HCT116 (cell line): ENCODE measurements at regions not wholly inside any gene's neighbourhood (a gene's known extent, or its start where the extent isn't known, plus 50 kb on each side); places are given as distances from the start of the nearest gene placed in this dataset.

Source experiments
- ATAC-seq: fragments of 200-7000 bp; cut with Tn5 transposase; 2 replicates; pipeline ENCODE4 v1.9.1; 2020; ENCODE audit warnings: mild to moderate bottlenecking, moderate library complexity
- BruUV-seq: library from RNA; stranded (reverse); fragments of 400-500 nt; replicated peaks from 2 replicates; lab custom pipeline; 2021; lab: Mats Ljungman, UMichigan
- CTCF ChIA-PET: fragments of 300-600 bp; sonication (Branson Sonifier 250); formaldehyde crosslinking; loops from one replicate; lab custom pipeline; 2021; ENCODE audit warnings: antibody characterized with exemption; lab: Charles Lee
- POLR2A ChIA-PET: fragments of 300-600, 350-600 bp; sonication (Branson Sonifier 250); formaldehyde crosslinking; loops from one replicate; lab custom pipeline; 2021; ENCODE audit warnings: antibody characterized with exemption; lab: Charles Lee
- RAD21 ChIA-PET, 2 experiments: fragments of 300-600 bp; sonication (Branson Sonifier 250); formaldehyde crosslinking; loops; one replicate each; lab custom pipeline; 2023; ENCODE audit warnings: low total read pairs in 2 of 2; ENCODE audit not compliant: uncharacterized antibody in 2 of 2, unreplicated experiment in 2 of 2, low non-redundant PET in 1 of 2; lab: Charles Lee
- DNase-seq: peaks from one replicate; pipeline ENCODE4 v3.0.0-alpha.2; 2010; ENCODE audit warnings: low read depth, low spot score
- H2AFZ ChIP-seq: fragments of 200-600 bp; shearing (Covaris generic), sonication (generic); 2 replicates; pipeline ENCODE4 v1.6.1; 2017; ENCODE audit warnings: low read depth, mixed run types, mixed read lengths, antibody characterized with exemption, low read length; ENCODE audit not compliant: poor library complexity, severe bottlenecking
- H3K27ac ChIP-seq: 2 replicates; pipeline ENCODE4 v1.5.1; 2012; ENCODE audit warnings: low read depth, low read length
- H3K27me3 ChIP-seq: fragments of 200-600 bp; sonication (generic); 2 replicates; pipeline ENCODE4 v1.6.1; 2016; ENCODE audit warnings: mixed run types, low read length, mixed read lengths; ENCODE audit not compliant: insufficient read depth
- H3K36me3 ChIP-seq, 2 experiments: fragments of 200-500 bp in 1 of 2; fragments of 200-600 bp in 1 of 2; sonication (Bioruptor generic) in 1 of 2; sonication (generic) in 1 of 2; 2 replicates each; pipeline versions ENCODE4 v1.5.1 to v1.6.1; 2014 to 2016; ENCODE audit warnings: low read length in 2 of 2, inconsistent platforms in 1 of 2, mixed read lengths in 1 of 2, mixed run types in 1 of 2; ENCODE audit not compliant: insufficient read depth in 2 of 2, control insufficient read depth in 1 of 2
- H3K4me1 ChIP-seq, 2 experiments: fragments of 200-600 bp in 1 of 2; sonication (generic) in 1 of 2; 2 replicates each; pipeline versions ENCODE4 v1.5.1 to v1.6.1; 2012 to 2017; ENCODE audit warnings: low read length in 2 of 2, inconsistent platforms in 1 of 2, mild to moderate bottlenecking in 1 of 2, mixed read lengths in 1 of 2, mixed run types in 1 of 2, moderate library complexity in 1 of 2; ENCODE audit not compliant: insufficient read depth in 2 of 2, control insufficient read depth in 1 of 2
- H3K4me2 ChIP-seq: fragments of 200-600 bp; sonication (generic); 2 replicates; pipeline ENCODE4 v1.6.1; 2017; ENCODE audit warnings: mixed run types, low read length, mixed read lengths
- H3K4me3 ChIP-seq, 2 experiments: fragments of 200-600 bp in 1 of 2; sonication (generic) in 1 of 2; replicated peaks in 1 of 2; 2 replicates each; pipeline ENCODE4 v1.5.1; 2011 to 2016; ENCODE audit warnings: low read length in 2 of 2, control low read depth in 1 of 2, low read depth in 1 of 2, mild to moderate bottlenecking in 1 of 2, mixed read lengths in 1 of 2, mixed run types in 1 of 2
- H3K79me2 ChIP-seq: fragments of 200-600 bp; sonication (generic); 2 replicates; pipeline ENCODE4 v1.6.1; 2017; ENCODE audit warnings: mild to moderate bottlenecking, mixed run types, low read length, moderate library complexity, mixed read lengths; ENCODE audit not compliant: insufficient read depth
- H3K9ac ChIP-seq: fragments of 200-600 bp; sonication (generic); 2 replicates; pipeline ENCODE4 v1.6.1; 2016; ENCODE audit warnings: low read length, mixed read lengths
- H3K9me2 ChIP-seq: fragments of 200-600 bp; sonication (generic), shearing (Covaris generic); 2 replicates; pipeline ENCODE4 v1.6.1; 2017; ENCODE audit warnings: mixed run types, mild to moderate bottlenecking, moderate library complexity; ENCODE audit not compliant: insufficient read depth
- H3K9me3 ChIP-seq, 2 experiments: fragments of 200-500 bp in 1 of 2; fragments of 200-600 bp in 1 of 2; sonication (Bioruptor generic) in 1 of 2; sonication (generic) in 1 of 2; 2 replicates each; pipeline ENCODE4 v1.6.1; 2014 to 2017; ENCODE audit warnings: low read length in 2 of 2, mixed read lengths in 2 of 2, inconsistent platforms in 1 of 2, low read depth in 1 of 2, mild to moderate bottlenecking in 1 of 2, mixed run types in 1 of 2, moderate library complexity in 1 of 2; ENCODE audit not compliant: control insufficient read depth in 1 of 2, insufficient read depth in 1 of 2
- H4K20me1 ChIP-seq: fragments of 200-600 bp; sonication (generic), shearing (Covaris generic); 2 replicates; pipeline ENCODE4 v1.6.1; 2017; ENCODE audit warnings: mixed run types, mild to moderate bottlenecking, moderate library complexity; ENCODE audit not compliant: insufficient read depth
- CBX3 ChIP-seq: IDR thresholded peaks from 2 replicates; pipeline ENCODE4 v1.6.1; 2012; ENCODE audit warnings: low read depth
- CEBPB ChIP-seq: IDR thresholded peaks from 2 replicates; pipeline ENCODE4 v1.6.1; 2012; ENCODE audit warnings: low read depth
- CTCF ChIP-seq, 3 experiments: fragments of 200-600 bp in 1 of 3; sonication (generic) in 1 of 3; IDR thresholded peaks in 2 of 3; conservative IDR thresholded peaks in 1 of 3; 2 replicates each; pipeline ENCODE4 v1.5.1; 2012 to 2017; ENCODE audit warnings: low read depth in 2 of 3, low read length in 2 of 3, antibody characterized with exemption in 1 of 3, borderline replicate concordance in 1 of 3, control low read depth in 1 of 3, mild to moderate bottlenecking in 1 of 3, mixed read lengths in 1 of 3, mixed run types in 1 of 3, moderate library complexity in 1 of 3; ENCODE audit not compliant: insufficient read depth in 1 of 3
- EGR1 ChIP-seq: IDR thresholded peaks from 2 replicates; pipeline ENCODE4 v1.6.1; 2012; ENCODE audit warnings: low read depth
- EZH2 ChIP-seq: fragments of 200-600 bp; sonication (generic); IDR thresholded peaks from 2 replicates; pipeline ENCODE4 v1.6.1; 2017; ENCODE audit warnings: antibody characterized with exemption, mixed run types
- POLR2AphosphoS5 ChIP-seq: IDR thresholded peaks from 2 replicates; pipeline ENCODE4 v1.6.1; 2011; ENCODE audit warnings: mild to moderate bottlenecking, low read depth, low read length, moderate library complexity
- ZFX ChIP-seq: fragments of 450-650 bp; IDR thresholded peaks from 2 replicates; pipeline ENCODE4 v1.6.1; 2017
- intact Hi-C: fragments of 100-400 bp; cut with micrococcal nuclease; formaldehyde crosslinking; loops from 2 replicates; pipeline ENCODE4 v1.10.0; 2022
- TF ChIP-seq, protein P1 (sequence below): IDR thresholded peaks from 2 replicates; pipeline ENCODE4 v1.6.1; 2012; ENCODE audit warnings: low read depth
- TF ChIP-seq, protein P2 (sequence below): IDR thresholded peaks from 2 replicates; pipeline ENCODE4 v1.6.1; 2011; ENCODE audit warnings: mild to moderate bottlenecking, low read length, moderate library complexity; ENCODE audit not compliant: insufficient replicate concordance; ENCODE audit errors: extremely low read depth

DNA sequence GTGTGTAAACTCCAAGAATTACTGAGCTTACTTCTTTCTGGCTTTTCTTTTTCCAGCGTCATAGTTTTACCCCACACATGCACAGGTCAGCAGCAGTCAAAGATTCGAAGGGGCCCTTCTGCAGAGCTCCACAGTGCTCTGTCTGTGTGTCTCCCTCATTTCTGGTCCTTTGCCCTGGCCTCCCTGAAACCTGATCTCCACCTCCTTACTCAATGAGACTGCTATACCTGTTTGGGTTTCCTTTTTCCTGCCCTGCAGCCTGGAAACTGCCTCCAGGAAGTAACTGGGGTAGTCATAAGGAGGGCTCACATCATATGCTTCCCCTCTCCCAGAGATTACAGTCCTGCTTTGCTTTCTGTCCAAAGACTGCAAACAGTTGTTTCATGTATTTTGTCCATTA is 82.8 kb upstream of the TNIK start:
- DNase-seq (no peak), ATAC-seq (no peak)
- no peak overlapping the region for H3K4me3 ChIP-seq
- no TSS peak for BruUV-seq
- no peaks in the 10 kb centered on the region for H3K9me3 ChIP-seq
- ChIA-PET POLR2A (no interaction called here), CTCF (no interaction called here), RAD21 (no interaction called here)
- TF ChIP-seq EZH2 (no peak), ZFX (no peak), CEBPB (no peak), EGR1 (no peak), CBX3 (no peak), POLR2AphosphoS5 (no peak), CTCF (IDR thresholded peaks at IDR 0.05 in 2 of 3, conservative IDR thresholded peaks at IDR 0.05 in 1 of 3; ENCODE audit: borderline replicate concordance in 1 of 3, insufficient read depth in 1 of 3, low read depth in 2 of 3, low read length in 2 of 3) (no peak)
- TF ChIP-seq, protein P1, sequence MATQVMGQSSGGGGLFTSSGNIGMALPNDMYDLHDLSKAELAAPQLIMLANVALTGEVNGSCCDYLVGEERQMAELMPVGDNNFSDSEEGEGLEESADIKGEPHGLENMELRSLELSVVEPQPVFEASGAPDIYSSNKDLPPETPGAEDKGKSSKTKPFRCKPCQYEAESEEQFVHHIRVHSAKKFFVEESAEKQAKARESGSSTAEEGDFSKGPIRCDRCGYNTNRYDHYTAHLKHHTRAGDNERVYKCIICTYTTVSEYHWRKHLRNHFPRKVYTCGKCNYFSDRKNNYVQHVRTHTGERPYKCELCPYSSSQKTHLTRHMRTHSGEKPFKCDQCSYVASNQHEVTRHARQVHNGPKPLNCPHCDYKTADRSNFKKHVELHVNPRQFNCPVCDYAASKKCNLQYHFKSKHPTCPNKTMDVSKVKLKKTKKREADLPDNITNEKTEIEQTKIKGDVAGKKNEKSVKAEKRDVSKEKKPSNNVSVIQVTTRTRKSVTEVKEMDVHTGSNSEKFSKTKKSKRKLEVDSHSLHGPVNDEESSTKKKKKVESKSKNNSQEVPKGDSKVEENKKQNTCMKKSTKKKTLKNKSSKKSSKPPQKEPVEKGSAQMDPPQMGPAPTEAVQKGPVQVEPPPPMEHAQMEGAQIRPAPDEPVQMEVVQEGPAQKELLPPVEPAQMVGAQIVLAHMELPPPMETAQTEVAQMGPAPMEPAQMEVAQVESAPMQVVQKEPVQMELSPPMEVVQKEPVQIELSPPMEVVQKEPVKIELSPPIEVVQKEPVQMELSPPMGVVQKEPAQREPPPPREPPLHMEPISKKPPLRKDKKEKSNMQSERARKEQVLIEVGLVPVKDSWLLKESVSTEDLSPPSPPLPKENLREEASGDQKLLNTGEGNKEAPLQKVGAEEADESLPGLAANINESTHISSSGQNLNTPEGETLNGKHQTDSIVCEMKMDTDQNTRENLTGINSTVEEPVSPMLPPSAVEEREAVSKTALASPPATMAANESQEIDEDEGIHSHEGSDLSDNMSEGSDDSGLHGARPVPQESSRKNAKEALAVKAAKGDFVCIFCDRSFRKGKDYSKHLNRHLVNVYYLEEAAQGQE = no peak
- TF ChIP-seq, protein P2, sequence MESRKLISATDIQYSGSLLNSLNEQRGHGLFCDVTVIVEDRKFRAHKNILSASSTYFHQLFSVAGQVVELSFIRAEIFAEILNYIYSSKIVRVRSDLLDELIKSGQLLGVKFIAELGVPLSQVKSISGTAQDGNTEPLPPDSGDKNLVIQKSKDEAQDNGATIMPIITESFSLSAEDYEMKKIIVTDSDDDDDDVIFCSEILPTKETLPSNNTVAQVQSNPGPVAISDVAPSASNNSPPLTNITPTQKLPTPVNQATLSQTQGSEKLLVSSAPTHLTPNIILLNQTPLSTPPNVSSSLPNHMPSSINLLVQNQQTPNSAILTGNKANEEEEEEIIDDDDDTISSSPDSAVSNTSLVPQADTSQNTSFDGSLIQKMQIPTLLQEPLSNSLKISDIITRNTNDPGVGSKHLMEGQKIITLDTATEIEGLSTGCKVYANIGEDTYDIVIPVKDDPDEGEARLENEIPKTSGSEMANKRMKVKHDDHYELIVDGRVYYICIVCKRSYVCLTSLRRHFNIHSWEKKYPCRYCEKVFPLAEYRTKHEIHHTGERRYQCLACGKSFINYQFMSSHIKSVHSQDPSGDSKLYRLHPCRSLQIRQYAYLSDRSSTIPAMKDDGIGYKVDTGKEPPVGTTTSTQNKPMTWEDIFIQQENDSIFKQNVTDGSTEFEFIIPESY = no peak
- H2AFZ ChIP-seq = no peak overlapping the region
- no peaks in the 10 kb centered on the region for H3K9me2 ChIP-seq
- H3K9ac ChIP-seq = no peak overlapping the region
- intact Hi-C loops = no loop called here
- H3K4me1 ChIP-seq = no peaks in the 10 kb centered on the region; a peak in 1 of 4 replicates
- no peak overlapping the region for H3K27ac ChIP-seq
- H3K36me3 ChIP-seq = no peaks in the 10 kb centered on the region
- no peaks in the 10 kb centered on the region for H3K27me3 ChIP-seq
- H3K4me2 ChIP-seq = no peak overlapping the region
- H4K20me1 ChIP-seq = no peaks in the 10 kb centered on the region
- H3K79me2 ChIP-seq = no peaks in the 10 kb centered on the region
